NCI-H345 treated with DMSO at 0.1 percent for 48 hours (cell line): ENCODE measurements at regions not wholly inside any gene's neighbourhood (a gene's known extent, or its start where the extent isn't known, plus 50 kb on each side); places are given as distances from the start of the nearest gene placed in this dataset.
"Not testable (repeated sequence)": the region's sequence is repeated elsewhere in the genome, so short reads cannot be mapped to it uniquely, and the experiment has no call there.

ENCODE experiments used
- DNase-seq: peaks from one replicate; lab custom pipeline; 2025; ENCODE audit not compliant: unreplicated experiment; lab: John Stamatoyannopoulos, UW

DNA sequence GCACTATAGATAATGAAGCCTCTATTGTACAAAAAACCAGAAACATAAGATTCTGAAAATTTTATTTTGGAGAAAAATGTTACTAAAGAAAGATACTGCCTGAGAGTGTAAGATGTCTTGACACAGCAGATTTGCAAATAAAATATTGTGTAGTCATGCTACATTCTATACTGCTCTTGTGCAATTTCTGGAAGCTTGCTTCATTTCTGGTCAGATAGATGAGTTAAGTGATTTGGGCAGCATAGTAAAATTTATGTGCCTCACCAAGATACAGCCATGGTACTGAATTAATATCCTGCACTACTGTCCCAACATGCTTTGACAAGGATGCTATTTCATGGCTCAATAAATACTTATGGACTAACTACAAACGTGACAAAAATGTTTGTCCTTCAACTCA, 55.1 kb upstream of the STARD13 start:
- no peak for DNase-seq

GRCh38 chr13:33341861-33342452, 56.4 kb upstream of the STARD13 start:
- DNase-seq: no peak

- no peak for DNase-seq
Measured at GRCh38 chr13:33345842-33346241, 60.3 kb upstream of the STARD13 start.

DNA sequence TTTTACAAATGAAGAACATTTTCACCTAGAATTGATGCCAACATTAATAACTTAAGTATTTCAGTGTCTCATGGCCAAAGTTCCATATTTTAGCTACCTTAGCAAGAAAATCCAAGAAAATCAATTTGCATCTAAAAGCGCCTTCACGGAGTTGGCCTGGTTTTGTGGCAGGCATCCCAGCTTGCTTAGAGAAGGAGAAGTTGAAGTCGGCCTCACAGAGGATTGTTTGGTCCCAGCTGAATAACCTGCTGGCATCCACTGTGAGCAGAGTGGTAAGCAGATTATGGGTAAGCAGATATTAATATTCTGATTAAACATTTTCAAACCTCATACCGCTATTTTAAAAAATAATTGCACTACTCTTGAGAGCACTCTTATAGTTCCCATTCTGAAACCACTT, 62.3 kb upstream of the STARD13 start:
- no peak for DNase-seq

DNA sequence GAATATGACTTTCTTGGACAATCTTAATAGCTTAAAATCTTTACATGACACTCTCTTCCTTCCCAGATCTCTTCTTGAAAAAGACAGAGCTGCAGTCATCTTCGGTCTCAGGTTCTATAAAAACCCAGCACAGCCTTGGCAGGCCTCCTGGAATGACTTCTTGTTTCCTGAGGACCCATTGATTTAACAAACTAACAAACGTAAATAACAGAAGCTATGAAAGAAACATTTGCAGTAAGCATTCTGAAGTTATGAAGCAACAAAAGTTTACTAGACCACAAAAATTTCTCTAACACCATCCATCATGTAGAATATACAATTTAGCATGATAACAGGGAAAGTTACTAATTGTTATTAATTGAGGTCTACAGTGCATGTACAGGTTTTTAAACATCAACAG, 62.8 kb upstream of the STARD13 start:
- no peak for DNase-seq

- no peak for DNase-seq
Measured at GRCh38 chr13:33349288-33349985, 63.9 kb upstream of the STARD13 start.

DNA sequence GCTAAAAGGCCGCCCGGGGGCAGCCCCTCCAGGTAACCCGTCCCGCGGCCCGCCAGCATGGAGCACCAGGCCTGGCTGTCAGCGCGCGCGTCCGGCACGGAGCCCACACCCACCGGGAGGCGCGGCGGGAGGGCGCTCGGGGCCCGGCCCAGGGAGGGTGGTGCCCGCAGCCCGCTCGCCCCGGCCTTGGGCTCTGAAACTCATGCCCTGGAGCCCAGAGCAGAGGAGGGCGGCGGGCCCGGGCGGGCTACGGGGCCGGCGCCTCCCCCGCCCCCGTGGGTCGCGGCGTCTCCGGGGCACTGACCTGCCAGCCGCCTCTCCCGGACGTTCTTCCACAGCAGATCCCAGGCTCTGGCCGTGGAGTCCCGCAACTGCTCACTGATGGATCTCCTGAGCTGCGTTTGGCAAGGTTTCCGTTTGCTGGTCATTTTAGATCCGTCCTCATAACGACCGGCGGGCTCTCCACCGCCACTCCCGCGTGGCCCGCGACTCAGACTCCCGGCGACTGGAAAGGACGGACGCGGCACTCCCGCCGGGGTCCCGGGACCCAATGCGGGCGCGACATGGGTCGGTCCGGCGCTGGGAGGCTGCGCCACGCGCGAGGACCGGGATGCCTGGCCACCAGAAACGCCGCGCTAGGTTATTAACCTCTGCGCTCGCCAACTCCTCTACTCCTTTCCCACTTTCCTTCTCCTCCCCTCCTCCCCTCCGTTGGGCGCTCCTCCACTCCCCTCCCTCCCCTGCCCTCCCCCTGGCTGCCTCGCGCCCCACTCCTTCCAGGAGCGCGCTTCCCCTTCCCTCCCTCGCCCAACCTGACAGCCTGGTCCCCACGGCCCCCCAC, 64.7 kb upstream of the STARD13 start:
- DNase-seq: no peak

DNA sequence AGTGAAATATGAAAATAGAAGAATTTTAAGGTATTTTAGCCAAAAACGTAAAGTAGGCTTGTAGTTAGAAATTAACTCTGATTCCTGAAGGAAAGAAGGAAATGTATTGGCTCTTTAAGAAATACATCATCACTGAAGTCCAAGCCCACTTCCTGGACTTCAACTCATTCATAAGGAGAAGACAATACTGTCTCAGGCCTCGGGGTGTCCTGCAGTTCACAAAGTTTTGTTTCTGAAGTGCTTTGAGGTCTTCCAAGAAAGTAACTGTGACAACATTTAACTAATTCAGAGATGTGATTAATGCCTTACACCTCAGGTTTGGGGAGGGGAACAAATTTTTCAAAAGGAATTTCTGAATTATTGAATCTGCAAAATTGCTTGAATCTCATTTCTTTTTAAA, 65.8 kb upstream of the STARD13 start:
- DNase-seq: no peak

- peak; percentile 77 for DNase-seq
Measured at GRCh38 chr13:33352041-33352440, 66.5 kb upstream of the STARD13 start.

DNA sequence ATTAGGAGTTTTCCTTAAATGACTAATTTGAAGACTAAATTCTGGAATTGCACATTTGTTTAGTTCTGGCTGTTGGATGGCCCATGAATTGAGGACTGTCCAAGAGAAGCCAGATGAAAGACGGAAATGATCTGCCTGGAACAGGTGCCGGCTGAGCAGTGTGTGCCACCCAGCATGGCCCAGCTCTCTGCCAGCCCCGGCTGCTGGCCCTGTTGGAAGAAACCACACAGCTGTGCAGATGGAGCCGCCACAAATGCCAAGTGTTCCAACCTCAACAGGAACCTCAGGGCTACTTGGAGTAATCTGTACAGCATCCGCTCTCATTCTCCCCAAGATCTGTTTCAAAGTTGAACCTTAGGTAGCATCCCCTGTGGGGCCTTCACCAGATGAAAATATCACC, 67.0 kb upstream of the STARD13 start:
- DNase-seq: no peak

DNA sequence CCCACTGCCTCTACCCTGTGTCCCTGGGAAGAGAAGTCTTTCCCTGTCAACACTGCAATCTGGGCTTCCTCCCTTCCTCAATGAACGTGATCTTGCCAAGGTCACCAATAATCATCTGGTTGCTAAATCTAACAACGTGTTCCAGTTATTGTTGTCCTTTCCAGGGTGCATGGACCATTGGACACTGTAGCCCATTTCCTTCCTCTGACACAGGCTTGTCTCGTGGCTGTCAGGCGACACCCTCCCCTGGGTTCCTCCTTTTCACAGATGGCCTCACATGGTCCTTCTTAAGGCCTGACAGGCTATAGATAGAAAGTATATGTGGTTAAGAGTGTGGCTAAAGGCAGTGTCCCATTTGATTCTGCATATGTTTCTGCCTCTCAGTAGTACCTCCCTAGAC, 67.7 kb upstream of the STARD13 start:
- no peak for DNase-seq

GRCh38 chr13:33353646-33354045, 68.1 kb upstream of the STARD13 start:
- no peak for DNase-seq

- no peak for DNase-seq
Measured at GRCh38 chr13:33355201-33355895, 69.8 kb upstream of the STARD13 start.

DNA sequence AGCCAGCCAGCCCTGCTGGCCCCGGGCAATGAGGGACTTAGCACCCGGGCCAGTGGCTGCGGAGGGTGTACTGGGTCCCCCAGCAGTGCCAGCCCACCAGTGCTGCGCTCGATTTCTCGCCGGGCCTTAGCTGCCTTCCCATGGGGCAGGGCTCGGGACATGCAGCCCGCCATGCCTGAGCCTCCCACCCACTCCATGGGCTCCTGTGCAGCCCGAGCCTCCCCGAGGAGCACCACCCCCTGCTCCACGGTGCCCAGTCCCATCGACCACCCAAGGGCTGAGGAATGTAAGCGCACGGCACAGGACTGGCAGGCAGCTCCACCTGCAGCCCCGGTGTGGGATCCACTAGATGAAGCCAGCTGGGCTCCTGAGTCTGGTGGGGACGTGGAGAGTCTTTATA, 72.5 kb upstream of the STARD13 start:
- not testable (repeated sequence) for DNase-seq

DNA sequence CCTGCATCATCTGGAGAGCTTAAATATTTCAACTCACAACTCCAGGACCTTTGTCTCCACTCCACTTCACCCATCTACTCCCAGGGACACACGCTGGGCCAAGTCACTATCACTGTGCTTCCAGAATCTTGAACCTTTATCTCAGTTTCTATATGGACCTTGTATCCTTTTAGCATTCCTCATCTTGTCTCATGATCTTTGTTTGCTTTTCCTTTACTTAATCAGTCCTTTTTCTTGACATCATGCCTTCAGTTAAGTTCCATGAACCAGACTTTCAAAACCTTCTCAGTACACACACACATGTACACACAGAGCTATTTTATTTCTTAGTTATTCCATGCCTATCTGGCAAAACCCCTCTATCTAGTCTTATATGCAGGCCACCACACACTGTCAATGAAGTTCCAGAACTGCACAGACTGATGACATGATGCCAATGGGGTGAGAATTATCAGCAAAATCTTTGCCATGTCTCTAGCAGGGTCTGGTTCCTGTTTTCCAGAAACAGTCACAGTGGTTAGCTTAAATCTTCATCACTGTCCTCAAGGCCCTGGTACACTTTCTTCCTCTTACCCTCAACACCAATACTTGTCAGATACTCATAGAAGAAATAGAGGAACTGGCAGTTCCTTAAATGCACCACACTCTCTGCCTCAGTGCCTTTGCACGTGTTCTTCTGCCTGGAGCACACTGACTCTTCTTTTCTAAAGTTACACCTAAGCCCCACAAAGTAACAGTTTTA, 77.6 kb upstream of the STARD13 start:
- DNase-seq: no peak

GRCh38 chr13:33364192-33364591, 78.6 kb upstream of the STARD13 start:
- no peak for DNase-seq

DNA sequence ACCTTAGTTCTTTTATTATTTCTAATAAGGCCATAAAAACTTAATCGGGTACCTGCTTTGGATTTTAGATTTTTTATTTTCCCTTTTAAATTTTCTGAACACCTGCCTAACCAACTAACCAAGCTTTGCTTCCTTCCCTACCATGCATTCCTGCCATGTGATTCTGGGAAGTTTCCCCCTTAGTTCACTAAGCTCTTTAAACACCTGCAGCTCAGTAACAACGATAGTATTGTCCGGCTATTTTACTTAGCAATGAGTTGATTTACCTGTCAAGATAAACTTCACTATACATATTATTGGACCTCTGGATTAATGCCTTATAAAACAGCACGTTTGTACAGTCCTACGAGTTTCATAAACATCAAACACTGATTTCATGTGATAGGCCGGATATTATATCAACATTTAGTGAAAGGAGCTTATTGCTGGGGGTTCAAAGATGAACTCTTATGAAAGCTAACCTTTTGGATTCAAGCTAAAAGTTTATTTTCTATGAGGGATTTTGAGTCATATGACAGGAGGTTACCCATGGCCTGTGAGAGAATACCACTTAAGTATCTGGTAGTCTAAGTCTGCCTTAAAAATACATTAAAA, 81.0 kb upstream of the STARD13 start:
- no peak for DNase-seq

DNA sequence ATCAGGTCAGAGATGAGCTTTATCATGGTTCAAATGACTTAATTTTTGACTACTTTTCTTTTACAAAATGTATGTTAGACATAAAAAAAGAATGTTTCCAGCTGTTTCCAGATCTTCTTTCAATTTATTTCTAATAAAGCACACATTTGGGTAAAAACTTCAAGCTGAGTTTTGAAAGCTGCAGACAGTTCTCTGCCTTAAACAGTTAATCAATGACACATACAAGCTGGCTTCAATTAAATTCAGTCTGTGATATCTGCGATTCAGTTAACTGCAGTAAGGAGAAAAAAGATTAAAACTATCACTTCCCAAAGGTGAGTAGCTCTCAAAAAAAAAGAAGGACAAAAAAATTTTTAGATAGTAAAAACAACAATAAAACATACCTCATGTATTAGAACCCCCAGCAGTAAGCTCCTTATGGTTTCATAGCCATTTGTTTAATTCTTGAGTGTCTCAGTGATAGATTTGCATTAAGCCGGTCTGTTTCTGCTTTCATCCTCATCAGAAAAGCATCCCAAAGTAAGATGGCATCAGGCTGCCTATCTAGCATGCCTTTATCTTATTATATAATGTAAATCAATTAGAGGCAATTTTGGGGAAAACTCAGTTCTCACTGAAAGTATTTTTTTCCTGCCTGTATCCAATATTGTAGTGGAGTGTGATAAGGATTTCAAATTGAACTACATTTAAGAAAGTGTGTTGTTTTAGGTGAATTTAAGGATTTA, 81.8 kb upstream of the STARD13 start:
- DNase-seq: no peak

- DNase-seq: no peak
Measured at GRCh38 chr13:33367926-33368325, 82.4 kb upstream of the STARD13 start.

GRCh38 chr13:33369073-33369472, 83.5 kb upstream of the STARD13 start:
- no peak for DNase-seq
